ENCODE measurements at regions not wholly inside any gene's neighbourhood (a gene's known extent, or its start where the extent isn't known, plus 50 kb on each side); places are given as distances from the start of the nearest gene placed in this dataset.
A peak's percentile ranks its signal among the peaks of the same experiment; 100 is the strongest.

GRCh38 chr3:147153830-147154539 lies 252.4 kb downstream of the ZIC4 start:
- peak in 1 of 6 donors; percentile 70 for DNase-seq
- ATAC-seq, result no peak
- FAIRE-seq, result no peak
- Histone ChIP-seq H3K4me1 (no peaks in the 10 kb centered on the region), H3K4me3 (no peak overlapping the region), H3K36me3 (no peaks in the 10 kb centered on the region), H3K9me3 (no peaks in the 10 kb centered on the region), H3K27ac (no peak overlapping the region), H3K27me3 (no peaks in the 10 kb centered on the region)
- 91 to 92% methylated on average over 28 to 30 of the region's 30 CpGs for WGBS, 2 donors
- TF ChIP-seq CTCF (IDR thresholded peaks at IDR 0.05), result no peak
- intact Hi-C loops (cut with DNase I), result no loop called here

GRCh38 chr3:147152476-147152875 lies 253.9 kb downstream of the ZIC4 start:
- ATAC-seq, result no peak
- 63 to 75% methylated on average over 3 of the region's 3 CpGs for WGBS, 2 donors
- no peak for FAIRE-seq

GRCh38 chr3:147141516-147142288 lies 264.6 kb downstream of the ZIC4 start:
- 80 to 89% methylated on average over 2 of the region's 2 CpGs for WGBS, 2 donors
- intact Hi-C loops (cut with DNase I), result no loop called here
- Histone ChIP-seq H3K9me3 (no peaks in the 10 kb centered on the region), H3K27me3 (no peaks in the 10 kb centered on the region), H3K36me3 (no peaks in the 10 kb centered on the region), H3K4me3 (no peak overlapping the region), H3K27ac (no peak overlapping the region), H3K4me1 (no peaks in the 10 kb centered on the region)
- no peak for ATAC-seq
- TF ChIP-seq CTCF (IDR thresholded peaks at IDR 0.05), result no peak
- no peak for DNase-seq
- no peak for FAIRE-seq

More at GRCh38 chr3:147152476-147152875, 253.9 kb downstream of the ZIC4 start:
- Histone ChIP-seq H3K27me3 (no peaks in the 10 kb centered on the region), H3K9me3 (no peaks in the 10 kb centered on the region), H3K4me3 (no peak overlapping the region), H3K4me1 (no peaks in the 10 kb centered on the region), H3K27ac (no peak overlapping the region), H3K36me3 (no peaks in the 10 kb centered on the region)
- no peak for DNase-seq
- no peak for TF ChIP-seq CTCF (IDR thresholded peaks at IDR 0.05)
- intact Hi-C loops (cut with DNase I), result no loop called here

DNA sequence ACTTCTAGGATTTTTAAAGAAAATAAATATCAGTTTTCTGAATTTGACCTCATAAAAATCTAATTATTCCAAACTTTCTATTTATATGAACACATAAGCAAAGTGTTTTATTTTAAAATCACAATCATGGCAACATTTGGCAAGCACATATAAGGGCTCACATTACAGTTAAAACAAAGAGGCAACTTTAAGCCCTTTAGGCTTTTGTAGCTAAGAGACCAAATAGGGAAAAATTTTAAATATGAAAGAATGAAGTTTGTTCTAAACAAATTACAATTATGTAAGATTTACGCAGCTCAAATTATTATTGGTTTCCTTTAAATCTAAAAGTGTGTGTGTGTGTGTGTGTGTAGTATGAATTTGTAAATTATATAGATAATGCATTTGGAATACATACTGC lies 267.0 kb downstream of the ZIC4 start:
- FAIRE-seq, result no peak
- 92 to 96% methylated on average over 1 of the region's 1 CpG for WGBS, 2 donors

More for the DNA sequence above, 267.0 kb downstream of the ZIC4 start:
- intact Hi-C loops (cut with DNase I), result no loop called here
- no peaks in the 10 kb centered on the region for H3K36me3 ChIP-seq
- H3K9me3 ChIP-seq, result no peaks in the 10 kb centered on the region
- H3K27ac ChIP-seq, result no peak overlapping the region
- H3K4me3 ChIP-seq, result no peak overlapping the region
- DNase-seq, result no peak
- no peaks in the 10 kb centered on the region for H3K27me3 ChIP-seq
- H3K4me1 ChIP-seq, result no peaks in the 10 kb centered on the region
- TF ChIP-seq CTCF (IDR thresholded peaks at IDR 0.05), result no peak
- ATAC-seq, result no peak
